WTC11 (cell line): ENCODE measurements at regions not wholly inside any gene's neighbourhood (a gene's known extent, or its start where the extent isn't known, plus 50 kb on each side); places are given as distances from the start of the nearest gene placed in this dataset.

ENCODE experiments used
- ATAC-seq: fragments of 200-7000 bp; cut with Tn5 transposase; 2 replicates; pipeline ENCODE4 v1.10.0; 2021; ENCODE audit warnings: mild to moderate bottlenecking, moderate library complexity
- CTCF ChIA-PET: fragments of 300-600 bp; sonication (Branson Sonifier 250); formaldehyde crosslinking; loops from one replicate; lab custom pipeline; 2021; ENCODE audit warnings: antibody characterized with exemption; lab: Charles Lee
- POLR2A ChIA-PET: fragments of 350-600 bp; sonication (Branson Sonifier 250); formaldehyde crosslinking; loops from one replicate; lab custom pipeline; 2021; ENCODE audit warnings: antibody characterized with exemption; lab: Charles Lee
- DNase-seq: peaks from one replicate; pipeline ENCODE4 v3.0.0; 2021; ENCODE audit warnings: low spot score
- H3K27ac Mint-ChIP-seq: 2 replicates; pipeline ENCODE4 v1.8.0; 2021; ENCODE audit warnings: mixed read lengths
- H3K27me3 Mint-ChIP-seq: 2 replicates; pipeline ENCODE4 v1.8.0; 2021; ENCODE audit warnings: low read depth, mild to moderate bottlenecking, moderate library complexity, mixed read lengths
- H3K36me3 Mint-ChIP-seq: 2 replicates; pipeline ENCODE4 v1.8.0; 2021; ENCODE audit warnings: mixed read lengths
- H3K4me1 Mint-ChIP-seq: 2 replicates; pipeline ENCODE4 v1.8.0; 2022; ENCODE audit warnings: mixed read lengths
- H3K4me3 Mint-ChIP-seq: 2 replicates; pipeline ENCODE4 v1.8.0; 2021; ENCODE audit warnings: mild to moderate bottlenecking, moderate library complexity, mixed read lengths
- H3K9me3 Mint-ChIP-seq: 2 replicates; pipeline ENCODE4 v1.8.0; 2021; ENCODE audit warnings: mixed read lengths
- ATF1 ChIP-seq: sonication (generic); formaldehyde crosslinking; IDR thresholded peaks from 2 replicates; pipeline ENCODE4 v1.8.1; 2023; ENCODE audit warnings: mild to moderate bottlenecking, moderate library complexity, missing genetic modification reagents
- CREM ChIP-seq: sonication (generic); formaldehyde crosslinking; IDR thresholded peaks from 2 replicates; pipeline ENCODE4 v1.8.1; 2022; ENCODE audit warnings: mild to moderate bottlenecking, missing genetic modification reagents, moderate library complexity
- ESRRA ChIP-seq: sonication (generic); formaldehyde crosslinking; IDR thresholded peaks from 2 replicates; pipeline ENCODE4 v1.8.1; 2022; ENCODE audit warnings: mild to moderate bottlenecking, missing genetic modification reagents, borderline replicate concordance
- FOXP1 ChIP-seq: sonication (generic); formaldehyde crosslinking; IDR thresholded peaks from 2 replicates; pipeline ENCODE4 v1.8.0; 2022; ENCODE audit warnings: missing genetic modification reagents, mild to moderate bottlenecking, moderate library complexity, borderline replicate concordance
- GRHL2 ChIP-seq: fragments of 250-450 bp; sonication (Bioruptor Pico); IDR thresholded peaks from 2 replicates; pipeline ENCODE4 v1.8.0; 2022; ENCODE audit warnings: mild to moderate bottlenecking, moderate library complexity; ENCODE audit not compliant: insufficient replicate concordance, severe bottlenecking
- JUN ChIP-seq: sonication (generic); formaldehyde crosslinking; IDR thresholded peaks from 2 replicates; pipeline ENCODE4 v1.8.0; 2023; ENCODE audit warnings: mild to moderate bottlenecking, missing genetic modification reagents
- KAT7 ChIP-seq: sonication (generic); formaldehyde crosslinking; IDR thresholded peaks from 2 replicates; pipeline ENCODE4 v1.8.1; 2023; ENCODE audit warnings: missing genetic modification reagents, mild to moderate bottlenecking, borderline replicate concordance
- NFATC4 ChIP-seq: fragments of 250-450 bp; sonication (Bioruptor Pico); IDR thresholded peaks from 2 replicates; pipeline ENCODE4 v1.9.0; 2021; ENCODE audit warnings: mild to moderate bottlenecking
- NFYB ChIP-seq: sonication (generic); formaldehyde crosslinking; conservative IDR thresholded peaks from 2 replicates; pipeline ENCODE4 v1.8.0; 2022; ENCODE audit warnings: low read depth, missing genetic modification reagents
- TEAD1 ChIP-seq: sonication (generic); formaldehyde crosslinking; IDR thresholded peaks from 2 replicates; pipeline ENCODE4 v1.8.0; 2022; ENCODE audit warnings: mild to moderate bottlenecking, missing genetic modification reagents
- ZNF232 ChIP-seq: sonication (generic); formaldehyde crosslinking; IDR thresholded peaks from 2 replicates; pipeline ENCODE4 v1.8.0; 2022; ENCODE audit warnings: mild to moderate bottlenecking, missing genetic modification reagents
- ZNF396 ChIP-seq: fragments of 250-450 bp; sonication (Bioruptor Pico); IDR thresholded peaks from 2 replicates; pipeline ENCODE4 v1.8.0; 2021; ENCODE audit warnings: mild to moderate bottlenecking, moderate library complexity, borderline replicate concordance
- ZNF416 ChIP-seq: fragments of 250-450 bp; sonication (Bioruptor Pico); IDR thresholded peaks from 2 replicates; pipeline ENCODE4 v1.9.0; 2021; ENCODE audit warnings: mild to moderate bottlenecking, inconsistent platforms
- TF ChIP-seq, protein P1 (sequence below): sonication (generic); formaldehyde crosslinking; IDR thresholded peaks from 2 replicates; pipeline ENCODE4 v1.8.0; 2022; ENCODE audit warnings: mild to moderate bottlenecking, missing genetic modification reagents
- TF ChIP-seq, protein P2 (sequence below): fragments of 250-450 bp; sonication (Bioruptor Pico); conservative IDR thresholded peaks from 2 replicates; pipeline ENCODE4 v1.9.0; 2021; ENCODE audit warnings: mild to moderate bottlenecking
- TF ChIP-seq, protein P3 (sequence below): fragments of 250-450 bp; sonication (Bioruptor Pico); IDR thresholded peaks from 2 replicates; pipeline ENCODE4 v2.1.2; 2022; ENCODE audit warnings: mild to moderate bottlenecking, moderate library complexity
- TF ChIP-seq, protein P4 (sequence below): sonication (generic); formaldehyde crosslinking; IDR thresholded peaks from 2 replicates; pipeline ENCODE4 v1.8.1; 2022; ENCODE audit warnings: missing genetic modification reagents, borderline replicate concordance
- TF ChIP-seq, protein P5 (sequence below): fragments of 250-450 bp; sonication (Bioruptor Pico); IDR thresholded peaks from 2 replicates; pipeline ENCODE4 v1.8.0; 2021; ENCODE audit warnings: mild to moderate bottlenecking
- TF ChIP-seq, protein P6 (sequence below): sonication (generic); formaldehyde crosslinking; IDR thresholded peaks from 2 replicates; pipeline ENCODE4 v1.8.0; 2023; ENCODE audit warnings: missing genetic modification reagents
- TF ChIP-seq, protein P7 (sequence below): sonication (generic); formaldehyde crosslinking; IDR thresholded peaks from 2 replicates; pipeline ENCODE4 v1.8.0; 2022; ENCODE audit warnings: mild to moderate bottlenecking, missing genetic modification reagents
- TF ChIP-seq, protein P8 (sequence below): sonication (generic); formaldehyde crosslinking; IDR thresholded peaks from 2 replicates; pipeline ENCODE4 v1.8.0; 2022; ENCODE audit warnings: mild to moderate bottlenecking, missing genetic modification reagents
- TF ChIP-seq, protein P9 (sequence below): sonication (generic); formaldehyde crosslinking; IDR thresholded peaks from 2 replicates; pipeline ENCODE4 v1.8.1; 2023; ENCODE audit warnings: mild to moderate bottlenecking, missing genetic modification reagents

DNA sequence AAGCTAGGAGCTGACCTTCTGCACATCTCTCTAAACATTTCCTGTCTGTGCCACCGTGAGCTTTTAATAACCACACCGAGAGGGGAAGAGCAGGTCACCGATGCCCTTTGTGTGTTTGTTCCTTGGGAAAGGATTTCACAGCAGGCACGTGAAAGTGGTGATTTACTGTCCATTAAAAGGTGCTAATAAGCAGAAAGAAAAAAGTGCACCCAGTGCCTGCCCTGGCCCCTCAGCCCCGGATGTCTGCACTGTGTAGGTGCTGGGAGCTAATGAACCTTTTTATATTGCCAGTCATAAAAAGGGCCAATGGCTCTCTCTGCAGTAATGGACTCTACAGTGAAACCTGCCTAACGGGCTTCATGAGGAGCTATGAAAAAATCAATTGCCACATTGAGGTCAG lies 312.6 kb downstream of the C6orf118 start:
- Mint-ChIP-seq H3K27ac (no peak overlapping the region), H3K27me3 (no peaks in the 10 kb centered on the region), H3K4me3 (no peak overlapping the region), H3K9me3 (peaks cover 21% of the 10 kb centered on the region), H3K4me1 (no peaks in the 10 kb centered on the region), H3K36me3 (peaks cover 3% of the 10 kb centered on the region; the same call in 1 of the 2 replicates)
- no peak for ATAC-seq
- ChIA-PET CTCF (no interaction called here), POLR2A (no interaction called here)
- no peak for DNase-seq
- TF ChIP-seq CREM (CRISPR knock-in tag) = no peak
- no peak for TF ChIP-seq NFATC4 (CRISPR knock-in tag)
- no peak for TF ChIP-seq ZNF232 (CRISPR knock-in tag)
- TF ChIP-seq, protein P1, sequence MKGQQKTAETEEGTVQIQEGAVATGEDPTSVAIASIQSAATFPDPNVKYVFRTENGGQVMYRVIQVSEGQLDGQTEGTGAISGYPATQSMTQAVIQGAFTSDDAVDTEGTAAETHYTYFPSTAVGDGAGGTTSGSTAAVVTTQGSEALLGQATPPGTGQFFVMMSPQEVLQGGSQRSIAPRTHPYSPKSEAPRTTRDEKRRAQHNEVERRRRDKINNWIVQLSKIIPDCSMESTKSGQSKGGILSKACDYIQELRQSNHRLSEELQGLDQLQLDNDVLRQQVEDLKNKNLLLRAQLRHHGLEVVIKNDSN = no peak
- TF ChIP-seq, protein P2, sequence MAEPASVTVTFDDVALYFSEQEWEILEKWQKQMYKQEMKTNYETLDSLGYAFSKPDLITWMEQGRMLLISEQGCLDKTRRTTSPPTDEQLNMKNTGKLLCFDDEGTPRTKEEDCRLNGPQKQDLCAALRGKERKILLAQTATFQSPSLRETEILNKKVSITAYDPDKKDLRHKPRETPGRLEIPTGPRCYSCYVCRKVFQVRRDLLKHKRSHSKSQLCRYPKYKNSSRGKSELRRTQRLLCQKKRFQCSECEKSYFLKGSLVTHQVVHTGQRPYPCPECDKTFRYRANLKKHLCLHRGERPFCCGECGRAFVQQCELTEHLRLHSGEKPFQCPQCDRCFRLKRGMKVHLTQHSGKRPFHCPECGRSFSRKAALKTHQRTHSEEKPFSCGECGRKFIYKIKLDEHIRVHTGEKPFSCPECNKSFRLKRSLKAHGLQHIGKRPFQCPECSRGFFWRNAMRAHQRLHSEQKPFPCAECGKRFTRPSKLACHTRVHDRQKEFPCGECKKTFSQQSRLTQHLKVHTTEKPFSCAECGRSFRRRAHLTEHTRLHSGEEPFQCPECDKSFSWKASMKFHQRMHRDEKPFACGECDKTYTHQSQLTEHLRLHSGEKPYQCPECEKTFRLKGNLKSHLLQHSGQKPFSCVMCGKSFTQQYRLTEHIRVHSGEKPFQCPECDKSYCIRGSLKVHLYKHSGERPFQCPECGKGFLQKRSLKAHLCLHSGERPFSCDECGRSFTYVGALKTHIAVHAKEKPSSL = no peak
- TF ChIP-seq, protein P3, sequence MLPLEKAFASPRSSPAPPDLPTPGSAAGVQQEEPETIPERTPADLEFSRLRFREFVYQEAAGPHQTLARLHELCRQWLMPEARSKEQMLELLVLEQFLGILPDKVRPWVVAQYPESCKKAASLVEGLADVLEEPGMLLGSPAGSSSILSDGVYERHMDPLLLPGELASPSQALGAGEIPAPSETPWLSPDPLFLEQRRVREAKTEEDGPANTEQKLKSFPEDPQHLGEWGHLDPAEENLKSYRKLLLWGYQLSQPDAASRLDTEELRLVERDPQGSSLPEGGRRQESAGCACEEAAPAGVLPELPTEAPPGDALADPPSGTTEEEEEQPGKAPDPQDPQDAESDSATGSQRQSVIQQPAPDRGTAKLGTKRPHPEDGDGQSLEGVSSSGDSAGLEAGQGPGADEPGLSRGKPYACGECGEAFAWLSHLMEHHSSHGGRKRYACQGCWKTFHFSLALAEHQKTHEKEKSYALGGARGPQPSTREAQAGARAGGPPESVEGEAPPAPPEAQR (CRISPR knock-in tag) = no peak
- TF ChIP-seq, protein P4, sequence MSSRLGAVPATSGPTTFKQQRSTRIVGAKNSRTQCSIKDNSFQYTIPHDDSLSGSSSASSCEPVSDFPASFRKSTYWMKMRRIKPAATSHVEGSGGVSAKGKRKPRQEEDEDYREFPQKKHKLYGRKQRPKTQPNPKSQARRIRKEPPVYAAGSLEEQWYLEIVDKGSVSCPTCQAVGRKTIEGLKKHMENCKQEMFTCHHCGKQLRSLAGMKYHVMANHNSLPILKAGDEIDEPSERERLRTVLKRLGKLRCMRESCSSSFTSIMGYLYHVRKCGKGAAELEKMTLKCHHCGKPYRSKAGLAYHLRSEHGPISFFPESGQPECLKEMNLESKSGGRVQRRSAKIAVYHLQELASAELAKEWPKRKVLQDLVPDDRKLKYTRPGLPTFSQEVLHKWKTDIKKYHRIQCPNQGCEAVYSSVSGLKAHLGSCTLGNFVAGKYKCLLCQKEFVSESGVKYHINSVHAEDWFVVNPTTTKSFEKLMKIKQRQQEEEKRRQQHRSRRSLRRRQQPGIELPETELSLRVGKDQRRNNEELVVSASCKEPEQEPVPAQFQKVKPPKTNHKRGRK (CRISPR knock-in tag) = no peak
- no peak for TF ChIP-seq GRHL2 (CRISPR knock-in tag)
- TF ChIP-seq, protein P5, sequence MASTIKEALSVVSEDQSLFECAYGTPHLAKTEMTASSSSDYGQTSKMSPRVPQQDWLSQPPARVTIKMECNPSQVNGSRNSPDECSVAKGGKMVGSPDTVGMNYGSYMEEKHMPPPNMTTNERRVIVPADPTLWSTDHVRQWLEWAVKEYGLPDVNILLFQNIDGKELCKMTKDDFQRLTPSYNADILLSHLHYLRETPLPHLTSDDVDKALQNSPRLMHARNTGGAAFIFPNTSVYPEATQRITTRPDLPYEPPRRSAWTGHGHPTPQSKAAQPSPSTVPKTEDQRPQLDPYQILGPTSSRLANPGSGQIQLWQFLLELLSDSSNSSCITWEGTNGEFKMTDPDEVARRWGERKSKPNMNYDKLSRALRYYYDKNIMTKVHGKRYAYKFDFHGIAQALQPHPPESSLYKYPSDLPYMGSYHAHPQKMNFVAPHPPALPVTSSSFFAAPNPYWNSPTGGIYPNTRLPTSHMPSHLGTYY (CRISPR knock-in tag) = no peak
- TF ChIP-seq TEAD1 = no peak
- no peak for TF ChIP-seq JUN (CRISPR knock-in tag)
- TF ChIP-seq, protein P6, sequence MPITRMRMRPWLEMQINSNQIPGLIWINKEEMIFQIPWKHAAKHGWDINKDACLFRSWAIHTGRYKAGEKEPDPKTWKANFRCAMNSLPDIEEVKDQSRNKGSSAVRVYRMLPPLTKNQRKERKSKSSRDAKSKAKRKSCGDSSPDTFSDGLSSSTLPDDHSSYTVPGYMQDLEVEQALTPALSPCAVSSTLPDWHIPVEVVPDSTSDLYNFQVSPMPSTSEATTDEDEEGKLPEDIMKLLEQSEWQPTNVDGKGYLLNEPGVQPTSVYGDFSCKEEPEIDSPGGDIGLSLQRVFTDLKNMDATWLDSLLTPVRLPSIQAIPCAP = no peak
- TF ChIP-seq FOXP1 = no peak
- TF ChIP-seq NFYB (CRISPR knock-in tag) = no peak
- TF ChIP-seq, protein P7, sequence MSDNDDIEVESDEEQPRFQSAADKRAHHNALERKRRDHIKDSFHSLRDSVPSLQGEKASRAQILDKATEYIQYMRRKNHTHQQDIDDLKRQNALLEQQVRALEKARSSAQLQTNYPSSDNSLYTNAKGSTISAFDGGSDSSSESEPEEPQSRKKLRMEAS = no peak
- TF ChIP-seq ZNF416 (CRISPR knock-in tag) = no peak
- TF ChIP-seq ESRRA (CRISPR knock-in tag) = no peak
- TF ChIP-seq, all 79 proteins: peak for 0

DNA sequence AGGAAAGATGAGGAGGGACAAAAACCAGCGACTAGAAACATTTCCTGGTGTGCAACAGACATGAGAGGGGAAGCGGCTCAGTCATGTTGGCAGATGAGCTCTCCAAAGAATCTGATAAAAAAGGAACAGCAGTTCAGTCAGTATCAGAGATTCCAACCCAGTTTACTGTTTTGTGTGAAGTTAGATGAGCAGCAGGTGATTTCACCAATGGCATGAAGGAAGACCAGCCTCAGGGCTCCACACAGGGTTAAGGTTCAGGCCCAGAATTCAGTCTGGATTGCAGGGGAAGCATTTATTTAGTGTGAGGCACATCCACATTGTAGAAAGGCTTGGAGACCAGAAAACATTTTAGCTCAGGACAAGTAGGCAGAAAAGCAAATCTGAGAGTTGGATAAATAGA lies 317.8 kb downstream of the C6orf118 start:
- CTCF ChIA-PET = no interaction called here
- peaks cover 1% of the 10 kb centered on the region; the same call in 1 of the 2 replicates for H3K36me3 Mint-ChIP-seq

More for the DNA sequence above, 317.8 kb downstream of the C6orf118 start:
- no peak for DNase-seq
- H3K9me3 Mint-ChIP-seq = peaks cover 9% of the 10 kb centered on the region
- POLR2A ChIA-PET = no interaction called here
- TF ChIP-seq KAT7 (CRISPR knock-in tag) = no peak
- TF ChIP-seq, protein P8, sequence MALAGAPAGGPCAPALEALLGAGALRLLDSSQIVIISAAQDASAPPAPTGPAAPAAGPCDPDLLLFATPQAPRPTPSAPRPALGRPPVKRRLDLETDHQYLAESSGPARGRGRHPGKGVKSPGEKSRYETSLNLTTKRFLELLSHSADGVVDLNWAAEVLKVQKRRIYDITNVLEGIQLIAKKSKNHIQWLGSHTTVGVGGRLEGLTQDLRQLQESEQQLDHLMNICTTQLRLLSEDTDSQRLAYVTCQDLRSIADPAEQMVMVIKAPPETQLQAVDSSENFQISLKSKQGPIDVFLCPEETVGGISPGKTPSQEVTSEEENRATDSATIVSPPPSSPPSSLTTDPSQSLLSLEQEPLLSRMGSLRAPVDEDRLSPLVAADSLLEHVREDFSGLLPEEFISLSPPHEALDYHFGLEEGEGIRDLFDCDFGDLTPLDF (CRISPR knock-in tag) = no peak
- TF ChIP-seq, protein P9, sequence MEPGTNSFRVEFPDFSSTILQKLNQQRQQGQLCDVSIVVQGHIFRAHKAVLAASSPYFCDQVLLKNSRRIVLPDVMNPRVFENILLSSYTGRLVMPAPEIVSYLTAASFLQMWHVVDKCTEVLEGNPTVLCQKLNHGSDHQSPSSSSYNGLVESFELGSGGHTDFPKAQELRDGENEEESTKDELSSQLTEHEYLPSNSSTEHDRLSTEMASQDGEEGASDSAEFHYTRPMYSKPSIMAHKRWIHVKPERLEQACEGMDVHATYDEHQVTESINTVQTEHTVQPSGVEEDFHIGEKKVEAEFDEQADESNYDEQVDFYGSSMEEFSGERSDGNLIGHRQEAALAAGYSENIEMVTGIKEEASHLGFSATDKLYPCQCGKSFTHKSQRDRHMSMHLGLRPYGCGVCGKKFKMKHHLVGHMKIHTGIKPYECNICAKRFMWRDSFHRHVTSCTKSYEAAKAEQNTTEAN = no peak
- no peak for TF ChIP-seq ZNF396
- no peak for TF ChIP-seq ATF1 (CRISPR knock-in tag)
- TF ChIP-seq, protein P4 (CRISPR knock-in tag) = no peak
- TF ChIP-seq, all 79 proteins: peak for 0
- no peaks in the 10 kb centered on the region for H3K27me3 Mint-ChIP-seq
- H3K27ac Mint-ChIP-seq = no peak overlapping the region
- no peaks in the 10 kb centered on the region for H3K4me1 Mint-ChIP-seq
- H3K4me3 Mint-ChIP-seq = no peak overlapping the region
- no peak for ATAC-seq
